H1 (cell line): ENCODE measurements at regions not wholly inside any gene's neighbourhood (a gene's known extent, or its start where the extent isn't known, plus 50 kb on each side); places are given as distances from the start of the nearest gene placed in this dataset.

ENCODE experiments used
- CTCF ChIA-PET: fragments of 300-600 bp; sonication (Branson Sonifier 250); formaldehyde crosslinking; loops from one replicate; lab custom pipeline; 2021; ENCODE audit not compliant: partially characterized antibody; lab: Charles Lee
- POLR2A ChIA-PET: fragments of 300-600 bp; sonication (Branson Sonifier 250); formaldehyde crosslinking; loops from one replicate; lab custom pipeline; 2021; ENCODE audit warnings: inconsistent platforms; ENCODE audit not compliant: partially characterized antibody; lab: Charles Lee
- DNase-seq, 2 experiments: peaks; one replicate each; pipeline versions ENCODE4 v3.0.0 to v3.0.0-alpha.2; 2010 to 2022; ENCODE audit warnings: low spot score in 2 of 2, low read depth in 1 of 2, mixed read lengths in 1 of 2
- FAIRE-seq: peaks from 2 replicates; lab custom pipeline; 2011; peaks lifted over from hg19 to GRCh38; lab: Jason Lieb, UNC
- H2AFZ ChIP-seq: 2 replicates; pipeline ENCODE4 v1.8.1; 2012; ENCODE audit warnings: low read length, inconsistent platforms
- H2AK5ac ChIP-seq: 2 replicates; pipeline ENCODE4 v1.6.1; 2013; ENCODE audit warnings: low read depth, low read length
- H2BK120ac ChIP-seq: replicated peaks from 2 replicates; pipeline ENCODE3; 2013; ENCODE audit warnings: low read depth, low read length, inconsistent platforms
- H2BK12ac ChIP-seq: 2 replicates; pipeline ENCODE4 v1.6.1; 2013; ENCODE audit warnings: low read depth, low read length
- H2BK15ac ChIP-seq: 2 replicates; pipeline ENCODE4 v1.6.1; 2013; ENCODE audit warnings: low read length
- H2BK20ac ChIP-seq: 2 replicates; pipeline ENCODE4 v1.6.1; 2013; ENCODE audit warnings: low read length
- H2BK5ac ChIP-seq: 2 replicates; pipeline ENCODE4 v1.6.1; 2013; ENCODE audit warnings: low read depth, low read length
- H3K14ac ChIP-seq: 2 replicates; pipeline ENCODE4 v1.6.1; 2013; ENCODE audit warnings: inconsistent platforms; ENCODE audit not compliant: insufficient read length
- H3K18ac ChIP-seq: 2 replicates; pipeline ENCODE4 v1.6.1; 2013; ENCODE audit warnings: low read length; ENCODE audit errors: extremely low read depth
- H3K23ac ChIP-seq: 2 replicates; pipeline ENCODE4 v1.6.1; 2013; ENCODE audit warnings: inconsistent platforms; ENCODE audit not compliant: insufficient read length
- H3K23me2 ChIP-seq: 2 replicates; pipeline ENCODE4 v1.6.1; 2013; ENCODE audit warnings: low read depth, low read length
- H3K27ac ChIP-seq: 2 replicates; pipeline ENCODE4 v1.6.1; 2011; ENCODE audit warnings: low read depth, low read length, inconsistent platforms
- H3K27me3 ChIP-seq, 4 experiments: replicated peaks in 1 of 4; 1 replicate in 1 of 4; 2 replicates in 3 of 4; pipeline versions ENCODE4 v1.6.1 to v1.8.1; 2011 to 2013; ENCODE audit warnings: low read length in 3 of 4, mild to moderate bottlenecking in 3 of 4, inconsistent platforms in 2 of 4, mixed read lengths in 2 of 4, moderate library complexity in 1 of 4; ENCODE audit not compliant: control insufficient read depth in 3 of 4, insufficient read depth in 3 of 4; ENCODE audit errors: extremely low read depth in 1 of 4
- H3K36me3 ChIP-seq, 4 experiments: 2 replicates each; pipeline versions ENCODE4 v1.6.1 to v1.8.1; 2011 to 2013; ENCODE audit warnings: mild to moderate bottlenecking in 4 of 4, low read length in 3 of 4, moderate library complexity in 2 of 4, control low read depth in 1 of 4, inconsistent platforms in 1 of 4; ENCODE audit not compliant: insufficient read depth in 4 of 4, control insufficient read depth in 2 of 4
- H3K4ac ChIP-seq: replicated peaks from 2 replicates; pipeline ENCODE3; 2013; ENCODE audit warnings: low read length, low read depth, mixed read lengths, inconsistent platforms; ENCODE audit not compliant: insufficient read length
- H3K4me1 ChIP-seq, 4 experiments: replicated peaks in 1 of 4; 1 replicate in 1 of 4; 2 replicates in 3 of 4; pipeline versions ENCODE4 v1.6.1 to v1.8.1; 2011 to 2013; ENCODE audit warnings: low read length in 3 of 4, inconsistent platforms in 2 of 4, mixed read lengths in 1 of 4; ENCODE audit not compliant: insufficient read depth in 4 of 4, control insufficient read depth in 3 of 4
- H3K4me2 ChIP-seq, 2 experiments: 2 replicates each; pipeline versions ENCODE4 v1.6.1 to v1.8.1; 2011 to 2013; ENCODE audit warnings: low read depth in 2 of 2, low read length in 2 of 2, control low read depth in 1 of 2, inconsistent platforms in 1 of 2, mild to moderate bottlenecking in 1 of 2; ENCODE audit not compliant: insufficient read depth in 1 of 2
- H3K4me3 ChIP-seq, 4 experiments: fragments of 200-600, 300-600 bp in 1 of 4; sonication (generic), shearing (Covaris generic), sonication (Bioruptor Twin) in 1 of 4; 2 replicates each; pipeline versions ENCODE4 v1.5.1 to v1.8.1; 2011 to 2016; ENCODE audit warnings: low read length in 4 of 4, low read depth in 3 of 4, control low read depth in 2 of 4, inconsistent platforms in 2 of 4, mild to moderate bottlenecking in 2 of 4, mixed read lengths in 1 of 4, moderate library complexity in 1 of 4; ENCODE audit not compliant: insufficient read depth in 2 of 4; ENCODE audit errors: extremely low read depth in 1 of 4
- H3K56ac ChIP-seq: replicated peaks from 2 replicates; pipeline ENCODE3; 2013; ENCODE audit warnings: low read depth, mild to moderate bottlenecking, mixed read lengths, low read length, inconsistent platforms; ENCODE audit not compliant: insufficient read length
- H3K79me1 ChIP-seq: 2 replicates; pipeline ENCODE4 v1.6.1; 2013; ENCODE audit warnings: low read depth, low read length, control low read depth
- H3K79me2 ChIP-seq, 2 experiments: 2 replicates each; pipeline versions ENCODE4 v1.6.1 to v1.8.1; 2012 to 2013; ENCODE audit warnings: low read length in 2 of 2, mild to moderate bottlenecking in 2 of 2, inconsistent platforms in 1 of 2; ENCODE audit not compliant: insufficient read depth in 2 of 2, control insufficient read depth in 1 of 2
- H3K9ac ChIP-seq, 4 experiments: replicated peaks in 1 of 4; 1 replicate in 1 of 4; 2 replicates in 3 of 4; pipeline versions ENCODE4 v1.6.1 to v1.8.1; 2011 to 2013; ENCODE audit warnings: low read depth in 3 of 4, low read length in 3 of 4, control low read depth in 2 of 4, mild to moderate bottlenecking in 2 of 4, moderate library complexity in 2 of 4, inconsistent platforms in 1 of 4; ENCODE audit errors: extremely low read depth in 1 of 4
- H3K9me3 ChIP-seq, 2 experiments: 2 replicates each; pipeline versions ENCODE4 v1.6.1 to v1.8.1; 2012 to 2013; ENCODE audit warnings: mild to moderate bottlenecking in 2 of 2, moderate library complexity in 2 of 2, control low read depth in 1 of 2, inconsistent platforms in 1 of 2, low read depth in 1 of 2, low read length in 1 of 2, mixed read lengths in 1 of 2; ENCODE audit not compliant: insufficient read depth in 2 of 2
- H4K20me1 ChIP-seq, 2 experiments: replicated peaks in 1 of 2; 2 replicates each; pipeline versions ENCODE3 to v1.8.1; 2011 to 2013; ENCODE audit warnings: inconsistent platforms in 2 of 2, low read length in 2 of 2, mild to moderate bottlenecking in 1 of 2; ENCODE audit not compliant: insufficient read depth in 2 of 2, control insufficient read depth in 1 of 2
- H4K5ac ChIP-seq: 2 replicates; pipeline ENCODE4 v1.6.1; 2013; ENCODE audit warnings: low read length, low read depth, mixed read lengths, inconsistent platforms; ENCODE audit not compliant: insufficient read length
- H4K8ac ChIP-seq: 2 replicates; pipeline ENCODE4 v1.8.0; 2013; ENCODE audit warnings: mild to moderate bottlenecking, moderate library complexity, low read length, inconsistent platforms; ENCODE audit not compliant: insufficient read depth; ENCODE audit errors: extremely low read depth
- H4K91ac ChIP-seq: replicated peaks from 2 replicates; pipeline ENCODE3; 2013; ENCODE audit warnings: low read length, mixed read lengths, inconsistent platforms; ENCODE audit not compliant: insufficient read length
- GABPA ChIP-seq: IDR thresholded peaks from 2 replicates; pipeline ENCODE4 v1.6.1; 2011; ENCODE audit warnings: mild to moderate bottlenecking, low read length, moderate library complexity, borderline replicate concordance; ENCODE audit not compliant: insufficient read depth
- KDM1A ChIP-seq: fragments of 200-600, 300-600 bp; sonication (generic); IDR thresholded peaks from 2 replicates; pipeline ENCODE4 v1.7.1; 2016; ENCODE audit warnings: mild to moderate bottlenecking, low read length, borderline replicate concordance
- KDM4A ChIP-seq: IDR thresholded peaks from one replicate; pipeline ENCODE4 v1.7.1; 2012; ENCODE audit warnings: low read depth, mild to moderate bottlenecking, moderate library complexity, low read length, inconsistent platforms; ENCODE audit not compliant: severe bottlenecking
- POLR2AphosphoS5 ChIP-seq: IDR thresholded peaks from 2 replicates; pipeline ENCODE4 v1.6.1; 2011; ENCODE audit warnings: low read depth, low read length
- RXRA ChIP-seq: IDR thresholded peaks from 2 replicates; pipeline ENCODE4 v1.6.1; 2011; ENCODE audit warnings: low read depth, mild to moderate bottlenecking, low read length, moderate library complexity; ENCODE audit not compliant: insufficient read depth
- WGBS, 2 experiments: shearing (Covaris generic) in 1 of 2; methylation state at CpG; one replicate each; pipeline versions ENCODE4 v1.1.6 to v1.1.7; 2013 to 2015; ENCODE audit warnings: low lambda C conversion rate in 2 of 2, mixed read lengths in 2 of 2, inconsistent platforms in 1 of 2, low coverage in 1 of 2, missing lambda C conversion rate in 1 of 2; ENCODE audit not compliant: insufficient replicate concordance in 2 of 2, insufficient coverage in 1 of 2, insufficient read length in 1 of 2; ENCODE audit errors: extremely low coverage in 1 of 2, missing lambda C conversion rate in 1 of 2; 5-methylcytosine and 5-hydroxymethylcytosine counted together

DNA sequence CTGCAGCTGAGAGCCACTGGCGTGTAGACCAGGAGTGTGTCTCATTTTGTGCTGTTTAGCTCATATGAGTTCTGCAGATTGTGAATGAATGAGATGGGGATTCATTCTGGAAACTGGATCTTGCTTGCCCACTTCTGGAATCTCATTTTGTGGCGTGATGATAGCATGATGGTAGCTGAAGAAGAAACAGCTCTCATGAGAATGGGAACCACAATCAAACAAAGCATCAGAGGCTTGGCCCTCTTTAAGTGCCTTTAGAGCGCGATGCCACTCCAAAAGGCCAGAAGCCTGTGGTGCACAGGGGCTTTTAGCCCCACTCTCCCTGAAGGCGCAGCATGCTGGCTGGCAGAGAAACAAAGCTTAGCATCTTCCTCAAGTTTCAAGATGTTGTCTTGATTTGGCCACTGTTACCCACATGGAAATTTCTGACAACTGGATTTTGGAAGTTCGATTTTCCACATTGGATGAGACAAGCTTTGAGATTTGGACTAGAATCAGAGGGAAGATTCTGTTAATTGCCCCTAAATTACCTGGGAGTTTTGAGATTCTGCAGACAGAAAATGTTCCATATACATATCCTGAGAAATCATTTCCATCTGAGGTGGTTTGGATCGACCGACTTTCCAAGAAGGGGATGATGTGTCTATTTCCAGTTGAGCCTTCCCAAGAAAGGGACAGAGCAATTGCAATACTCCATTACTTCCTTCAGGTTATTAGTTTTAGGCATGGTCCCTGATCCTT is 234.5 kb downstream of the VAPA start:
- no peaks in the 10 kb centered on the region for H3K4me1 ChIP-seq
- ChIA-PET CTCF (interaction anchor here (1.0 to 2.2 kb wide), 3 partner anchors 11 to 116 kb away, joined by 3 to 5 read pairs (median 5); no protein-coding TSS in a partner anchor), POLR2A (no interaction called here)
- no peak overlapping the region for H3K27ac ChIP-seq
- FAIRE-seq (no peak), DNase-seq (no peak)
- no peak overlapping the region for H2BK12ac ChIP-seq
- H4K8ac ChIP-seq = no peak overlapping the region
- H3K56ac ChIP-seq = no peak overlapping the region
- H3K14ac ChIP-seq = no peak overlapping the region
- H3K23me2 ChIP-seq = no peaks in the 10 kb centered on the region
- H3K18ac ChIP-seq = no peak overlapping the region
- no peak overlapping the region for H2BK120ac ChIP-seq
- H2AK5ac ChIP-seq = no peak overlapping the region
- no peaks in the 10 kb centered on the region for H3K79me1 ChIP-seq
- H3K9me3 ChIP-seq = 0 out of 4 replicates have a peak, but pooled peaks cover 0 to 3% of the 10 kb centered on the region in 2 experiments
- no peak overlapping the region for H4K5ac ChIP-seq
- H3K9ac ChIP-seq = no peak overlapping the region
- H3K4ac ChIP-seq = no peak overlapping the region
- TF ChIP-seq KDM1A (no peak), POLR2AphosphoS5 (no peak), GABPA (no peak), KDM4A (no peak), RXRA (no peak)
- H2BK15ac ChIP-seq = no peak overlapping the region
- no peak overlapping the region for H2BK20ac ChIP-seq
- H3K4me3 ChIP-seq = no peak overlapping the region
- no peak overlapping the region for H3K23ac ChIP-seq
- H3K79me2 ChIP-seq = no peaks in the 10 kb centered on the region
- no peaks in the 10 kb centered on the region for H3K36me3 ChIP-seq
- H2BK5ac ChIP-seq = no peak overlapping the region
- H2AFZ ChIP-seq = no peak overlapping the region
- WGBS, 2 experiments = 92% methylated on average over 8 of the region's 8 CpGs; no CpG with 5 or more reads in 1 of the 2 experiments
- H3K27me3 ChIP-seq = no peaks in the 10 kb centered on the region; a peak in 1 of 7 replicates
- H4K91ac ChIP-seq = no peak overlapping the region
- H4K20me1 ChIP-seq = no peaks in the 10 kb centered on the region
- H3K4me2 ChIP-seq = no peak overlapping the region
